ENCODE measurements at regions not wholly inside any gene's neighbourhood (a gene's known extent, or its start where the extent isn't known, plus 50 kb on each side); places are given as distances from the start of the nearest gene placed in this dataset.

GRCh38 chr1:237998581-237998980 lies 107.9 kb upstream of the ZP4 start:
- Histone ChIP-seq H3K36me3 (replicated peaks in 1 of 2; ENCODE audit: control insufficient read depth in 1 of 2, insufficient read depth in 2 of 2, low read length in 2 of 2) (no peaks in the 10 kb centered on the region), H4K20me1 (ENCODE audit: insufficient read depth, low read length) (no peaks in the 10 kb centered on the region), H3K4me3 (replicated peaks in 1 of 3; ENCODE audit: insufficient read depth in 1 of 3, low read depth in 2 of 3, low read length in 3 of 3) (no peak overlapping the region), H3K27ac (ENCODE audit: extremely low read length, insufficient read depth, low read length) (no peak overlapping the region), H3K9ac (ENCODE audit: insufficient read depth, low read depth, low read length) (no peak overlapping the region), H3K27me3 (ENCODE audit: control insufficient read depth in 1 of 2, insufficient read depth in 2 of 2, low read length in 2 of 2) (no peaks in the 10 kb centered on the region; a peak in 1 of 5 replicates), H3K4me2 (ENCODE audit: low read depth, low read length) (no peak overlapping the region), H3K79me2 (ENCODE audit: insufficient read depth, low read length) (no peaks in the 10 kb centered on the region), H3K4me1 (ENCODE audit: insufficient read depth, low read length) (no peaks in the 10 kb centered on the region), H3K9me3 (ENCODE audit: low read length) (peaks cover 93% of the 10 kb centered on the region), H2AFZ (ENCODE audit: low read length) (no peak overlapping the region)
- DNase-seq (ENCODE audit: low spot score) (no peak), FAIRE-seq (no peak), ATAC-seq (no peak)
- intact Hi-C loops (cut with micrococcal nuclease; ENCODE audit: unreplicated experiment), result no loop called here
- ChIA-PET CTCF (ENCODE audit: low intra/inter-chr PET ratio, low total read pairs) (no interaction called here), POLR2A (no interaction called here)
- no peak for TF ChIP-seq SP140L (CRISPR knock-in tag; IDR thresholded peaks at IDR 0.05; ENCODE audit: borderline replicate concordance)
- no peak for TF ChIP-seq CENPT (CRISPR knock-in tag; IDR thresholded peaks at IDR 0.05; ENCODE audit: low read depth)
- TF ChIP-seq HHEX (CRISPR knock-in tag; IDR thresholded peaks at IDR 0.05), result no peak
- no peak for TF ChIP-seq ZNF264 (CRISPR knock-in tag; IDR thresholded peaks at IDR 0.05)
- no peak for TF ChIP-seq PITX1 (CRISPR knock-in tag; IDR thresholded peaks at IDR 0.05)
- TF ChIP-seq, protein P1, sequence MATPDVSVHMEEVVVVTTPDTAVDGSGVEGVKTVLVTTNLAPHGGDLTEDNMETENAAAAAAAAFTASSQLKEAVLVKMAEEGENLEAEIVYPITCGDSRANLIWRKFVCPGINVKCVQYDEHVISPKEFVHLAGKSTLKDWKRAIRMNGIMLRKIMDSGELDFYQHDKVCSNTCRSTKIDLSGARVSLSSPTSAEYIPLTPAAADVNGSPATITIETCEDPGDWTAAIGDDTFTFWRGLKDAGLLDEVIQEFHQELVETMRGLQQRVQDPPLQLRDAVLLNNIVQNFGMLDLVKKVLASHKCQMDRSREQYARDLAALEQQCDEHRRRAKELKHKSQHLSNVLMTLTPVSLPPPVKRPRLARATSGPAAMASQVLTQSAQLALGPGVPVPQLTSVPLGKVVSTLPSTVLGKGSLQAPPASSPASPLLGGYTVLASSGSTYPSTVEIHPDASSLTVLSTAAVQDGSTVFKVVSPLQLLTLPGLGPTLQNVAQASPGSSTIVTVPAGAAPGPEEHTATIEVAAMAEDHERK (CRISPR knock-in tag; IDR thresholded peaks at IDR 0.05; ENCODE audit: low read depth), result no peak
- no peak for TF ChIP-seq ZMYM3 (CRISPR knock-in tag; IDR thresholded peaks at IDR 0.05)
- TF ChIP-seq TMF1 (CRISPR knock-in tag; IDR thresholded peaks at IDR 0.05; ENCODE audit: low read depth), result no peak
- TF ChIP-seq SRY (CRISPR knock-in tag; IDR thresholded peaks at IDR 0.05), result no peak
- no peak for TF ChIP-seq YEATS2 (CRISPR knock-in tag; IDR thresholded peaks at IDR 0.05; ENCODE audit: borderline replicate concordance)
- TF ChIP-seq ZNF761 (CRISPR knock-in tag; conservative IDR thresholded peaks at IDR 0.05), result no peak
- no peak for TF ChIP-seq ZKSCAN1 (IDR thresholded peaks at IDR 0.05; ENCODE audit: low read length)
- TF ChIP-seq DNMT3B (CRISPR knock-in tag; conservative IDR thresholded peaks at IDR 0.05), result no peak
- TF ChIP-seq CAMTA2 (CRISPR knock-in tag; IDR thresholded peaks at IDR 0.05; ENCODE audit: borderline replicate concordance), result no peak
- TF ChIP-seq ZNF224 (CRISPR knock-in tag; IDR thresholded peaks at IDR 0.05), result no peak
- TF ChIP-seq ZNF446 (CRISPR knock-in tag; IDR thresholded peaks at IDR 0.05), result no peak
- no peak for TF ChIP-seq ZNF710 (CRISPR knock-in tag; IDR thresholded peaks at IDR 0.05; ENCODE audit: borderline replicate concordance)
- no peak for TF ChIP-seq RXRB (CRISPR knock-in tag; IDR thresholded peaks at IDR 0.05; ENCODE audit: borderline replicate concordance)
- no peak for TF ChIP-seq ZMAT5 (CRISPR knock-in tag; IDR thresholded peaks at IDR 0.05; ENCODE audit: borderline replicate concordance, low read depth)
- TF ChIP-seq, protein P2, sequence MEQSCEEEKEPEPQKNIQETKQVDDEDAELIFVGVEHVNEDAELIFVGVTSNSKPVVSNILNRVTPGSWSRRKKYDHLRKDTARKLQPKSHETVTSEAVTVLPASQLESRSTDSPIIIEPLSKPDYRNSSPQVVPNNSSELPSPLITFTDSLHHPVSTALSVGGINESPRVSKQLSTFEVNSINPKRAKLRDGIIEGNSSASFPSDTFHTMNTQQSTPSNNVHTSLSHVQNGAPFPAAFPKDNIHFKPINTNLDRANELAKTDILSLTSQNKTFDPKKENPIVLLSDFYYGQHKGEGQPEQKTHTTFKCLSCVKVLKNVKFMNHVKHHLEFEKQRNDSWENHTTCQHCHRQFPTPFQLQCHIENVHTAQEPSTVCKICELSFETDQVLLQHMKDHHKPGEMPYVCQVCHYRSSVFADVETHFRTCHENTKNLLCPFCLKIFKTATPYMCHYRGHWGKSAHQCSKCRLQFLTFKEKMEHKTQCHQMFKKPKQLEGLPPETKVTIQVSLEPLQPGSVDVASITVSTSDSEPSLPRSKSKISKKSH (CRISPR knock-in tag; IDR thresholded peaks at IDR 0.05; ENCODE audit: borderline replicate concordance), result no peak
- in situ Hi-C loops (cut with HindIII; ENCODE audit: extremely low pct_ligation_motif_present, low pct_unique_long_range_greater_than_20kb), result no loop called here
- BruUV-seq (replicated peaks), result no TSS peak
- 19% methylated on average over 4 of the region's 4 CpGs for WGBS (ENCODE audit: low lambda C conversion rate)
